ENCODE measurements at regions not wholly inside any gene's neighbourhood (a gene's known extent, or its start where the extent isn't known, plus 50 kb on each side); places are given as distances from the start of the nearest gene placed in this dataset.

- no peak for DNase-seq
Measured at GRCh38 chr13:70469077-70469476, 360.8 kb upstream of the KLHL1 start.

- DNase-seq = no peak
Measured at GRCh38 chr13:70457474-70457873, 349.2 kb upstream of the KLHL1 start.

- DNase-seq = no peak
Measured at GRCh38 chr13:70448820-70449219, 340.6 kb upstream of the KLHL1 start.

GRCh38 chr13:70432276-70432805, 324.1 kb upstream of the KLHL1 start:
- no peak for DNase-seq

GRCh38 chr13:70430256-70430655, 322.0 kb upstream of the KLHL1 start:
- no peak for DNase-seq

GRCh38 chr13:70424928-70425327, 316.7 kb upstream of the KLHL1 start:
- no peak for DNase-seq

GRCh38 chr13:70424428-70424827, 316.2 kb upstream of the KLHL1 start:
- no peak for DNase-seq

GRCh38 chr13:70415136-70415535, 306.9 kb upstream of the KLHL1 start:
- no peak for DNase-seq

- no peak for DNase-seq
Measured at GRCh38 chr13:70408865-70409264, 300.6 kb upstream of the KLHL1 start.

GRCh38 chr13:70407486-70407885, 299.2 kb upstream of the KLHL1 start:
- no peak for DNase-seq

- no peak for DNase-seq
Measured at GRCh38 chr13:70405266-70405665, 297.0 kb upstream of the KLHL1 start.

GRCh38 chr13:70394031-70394548, 285.8 kb upstream of the KLHL1 start:
- DNase-seq = no peak

- no peak for DNase-seq
Measured at GRCh38 chr13:70391678-70392077, 283.4 kb upstream of the KLHL1 start.

GRCh38 chr13:70390968-70391367, 282.7 kb upstream of the KLHL1 start:
- DNase-seq = no peak

- no peak for DNase-seq
Measured at GRCh38 chr13:70390064-70390463, 281.8 kb upstream of the KLHL1 start.

GRCh38 chr13:70388935-70389334, 280.7 kb upstream of the KLHL1 start:
- no peak for DNase-seq

GRCh38 chr13:70386919-70387318, 278.7 kb upstream of the KLHL1 start:
- no peak for DNase-seq

GRCh38 chr13:70385852-70386251, 277.6 kb upstream of the KLHL1 start:
- no peak for DNase-seq

- no peak for DNase-seq
Measured at GRCh38 chr13:70384156-70384555, 275.9 kb upstream of the KLHL1 start.

- DNase-seq = no peak
Measured at GRCh38 chr13:70380809-70381208, 272.6 kb upstream of the KLHL1 start.

GRCh38 chr13:70375718-70376117, 267.5 kb upstream of the KLHL1 start:
- no peak for DNase-seq

- no peak for DNase-seq
Measured at GRCh38 chr13:70370924-70371323, 262.7 kb upstream of the KLHL1 start.

GRCh38 chr13:70366720-70367119, 258.5 kb upstream of the KLHL1 start:
- DNase-seq = no peak

GRCh38 chr13:70363991-70364390, 255.7 kb upstream of the KLHL1 start:
- DNase-seq = no peak

- no peak for DNase-seq
Measured at GRCh38 chr13:70362820-70363570, 254.7 kb upstream of the KLHL1 start.

Data from NCI-H187 (cell line).